ENCODE measurements at regions not wholly inside any gene's neighbourhood (a gene's known extent, or its start where the extent isn't known, plus 50 kb on each side); places are given as distances from the start of the nearest gene placed in this dataset.
"Not testable (repeated sequence)": the region's sequence is repeated elsewhere in the genome, so short reads cannot be mapped to it uniquely, and the experiment has no call there.

- H3K4me3 Mint-ChIP-seq = no peak overlapping the region
- intact Hi-C loops (cut with micrococcal nuclease) = no loop called here
- H3K36me3 Mint-ChIP-seq = no peaks in the 10 kb centered on the region
- WGBS (ENCODE audit: insufficient coverage) = no CpG with 5 or more reads among the region's 3 CpGs
- TF ChIP-seq CTCF (IDR thresholded peaks at IDR 0.05) = no peak
- Histone ChIP-seq H3K27ac (ENCODE audit: low read length) (no peak overlapping the region), H3K36me3 (ENCODE audit: control insufficient read depth, insufficient read depth, low read length) (no peaks in the 10 kb centered on the region), H3K4me3 (ENCODE audit: low read length) (no peak overlapping the region), H3K4me1 (ENCODE audit: control insufficient read depth, insufficient read depth, low read length) (no peaks in the 10 kb centered on the region), H3K27me3 (ENCODE audit: control insufficient read depth, insufficient read depth, low read length) (no peaks in the 10 kb centered on the region), H3K9me3 (ENCODE audit: control insufficient read depth, insufficient read depth, low read length) (no peaks in the 10 kb centered on the region)
- peaks cover 5 to 6% of the 10 kb centered on the region in 2 donors for H3K27me3 Mint-ChIP-seq (ENCODE audit: low read depth in 2 of 2)
- no peaks in the 10 kb centered on the region for H3K9me3 Mint-ChIP-seq
- ATAC-seq = no peak
- DNase-seq = no peak
- no peak overlapping the region for H3K27ac Mint-ChIP-seq
- no peaks in the 10 kb centered on the region for H3K4me1 Mint-ChIP-seq
Observed at GRCh38 chr9:71295928-71296327, 174.5 kb upstream of the TRPM3 start.

GRCh38 chr9:71286146-71286545, 164.7 kb upstream of the TRPM3 start:
- H3K9me3 Mint-ChIP-seq = no peaks in the 10 kb centered on the region
- no peak overlapping the region for H3K4me3 Mint-ChIP-seq
- intact Hi-C loops (cut with micrococcal nuclease) = loop anchor here (10.0 kb wide), 1 partner anchor 989 kb away; no protein-coding TSS in a partner anchor
- peaks cover 3 to 7% of the 10 kb centered on the region in 2 donors for H3K27me3 Mint-ChIP-seq (ENCODE audit: low read depth in 2 of 2)
- ATAC-seq (no peak), DNase-seq (no peak)
- Histone ChIP-seq H3K9me3 (ENCODE audit: control insufficient read depth, insufficient read depth, low read length) (no peaks in the 10 kb centered on the region), H3K27ac (ENCODE audit: low read length) (no peak overlapping the region), H3K4me3 (ENCODE audit: low read length) (no peak overlapping the region), H3K4me1 (ENCODE audit: control insufficient read depth, insufficient read depth, low read length) (no peaks in the 10 kb centered on the region), H3K36me3 (ENCODE audit: control insufficient read depth, insufficient read depth, low read length) (no peaks in the 10 kb centered on the region), H3K27me3 (ENCODE audit: control insufficient read depth, insufficient read depth, low read length) (no peaks in the 10 kb centered on the region)
- H3K4me1 Mint-ChIP-seq = no peaks in the 10 kb centered on the region
- no peak for TF ChIP-seq CTCF (IDR thresholded peaks at IDR 0.05)
- H3K36me3 Mint-ChIP-seq = no peaks in the 10 kb centered on the region
- WGBS (ENCODE audit: insufficient coverage) = 90% methylated on average over 3 of the region's 4 CpGs
- no peak overlapping the region for H3K27ac Mint-ChIP-seq

- Mint-ChIP-seq H3K9me3 (no peaks in the 10 kb centered on the region), H3K4me3 (no peak overlapping the region), H3K4me1 (no peaks in the 10 kb centered on the region), H3K27me3 (ENCODE audit: low read depth in 2 of 2) (peaks cover 0 to 3% of the 10 kb centered on the region in 2 donors), H3K27ac (no peak overlapping the region), H3K36me3 (no peaks in the 10 kb centered on the region)
- no peaks in the 10 kb centered on the region for H3K9me3 ChIP-seq (ENCODE audit: control insufficient read depth, insufficient read depth, low read length)
- WGBS (ENCODE audit: insufficient coverage) = 54% methylated on average over 8 of the region's 8 CpGs
- no peak overlapping the region for H3K4me3 ChIP-seq (ENCODE audit: low read length)
- DNase-seq (peak in 1 of 2 donors; percentile 59), ATAC-seq (peak; percentile 53 to 78 (median 57))
- no peaks in the 10 kb centered on the region for H3K36me3 ChIP-seq (ENCODE audit: control insufficient read depth, insufficient read depth, low read length)
- H3K4me1 ChIP-seq (ENCODE audit: control insufficient read depth, insufficient read depth, low read length) = no peaks in the 10 kb centered on the region
- H3K27me3 ChIP-seq (ENCODE audit: control insufficient read depth, insufficient read depth, low read length) = no peaks in the 10 kb centered on the region
- intact Hi-C loops (cut with micrococcal nuclease) = loop anchor here (10.0 kb wide), 1 partner anchor 990 kb away; no protein-coding TSS in a partner anchor
- peak; percentile 70 for TF ChIP-seq CTCF (IDR thresholded peaks at IDR 0.05)
- H3K27ac ChIP-seq (ENCODE audit: low read length) = no peak overlapping the region
Observed at GRCh38 chr9:71285191-71285656, 163.8 kb upstream of the TRPM3 start.

GRCh38 chr9:71282116-71282515, 160.7 kb upstream of the TRPM3 start:
- DNase-seq; H3K4me1 Mint-ChIP-seq; H3K36me3 ChIP-seq (ENCODE audit: control insufficient read depth, insufficient read depth, low read length); H3K4me3 ChIP-seq (ENCODE audit: low read length); H3K27ac Mint-ChIP-seq; H3K9me3 ChIP-seq (ENCODE audit: control insufficient read depth, insufficient read depth, low read length); H3K4me1 ChIP-seq (ENCODE audit: control insufficient read depth, insufficient read depth, low read length); H3K9me3 Mint-ChIP-seq; H3K36me3 Mint-ChIP-seq; ATAC-seq; H3K27me3 Mint-ChIP-seq (ENCODE audit: low read depth in 2 of 2); H3K27me3 ChIP-seq (ENCODE audit: control insufficient read depth, insufficient read depth, low read length); H3K4me3 Mint-ChIP-seq; H3K27ac ChIP-seq (ENCODE audit: low read length): not testable (repeated sequence)
- WGBS (ENCODE audit: insufficient coverage) = 46% methylated on average over 2 of the region's 2 CpGs
- intact Hi-C loops (cut with micrococcal nuclease) = loop anchor here (10.0 kb wide), 1 partner anchor 993 kb away; no protein-coding TSS in a partner anchor
